ENCODE measurements at regions not wholly inside any gene's neighbourhood (a gene's known extent, or its start where the extent isn't known, plus 50 kb on each side); places are given as distances from the start of the nearest gene placed in this dataset.

- no peak for DNase-seq
Observed at GRCh38 chr4:160877087-160877790, 1286.6 kb downstream of the FSTL5 start.

GRCh38 chr4:160880180-160880579 lies 1283.6 kb downstream of the FSTL5 start:
- DNase-seq = no peak

- DNase-seq = no peak
Observed at GRCh38 chr4:160887668-160888067, 1276.1 kb downstream of the FSTL5 start.

GRCh38 chr4:160894128-160894527 lies 1269.7 kb downstream of the FSTL5 start:
- DNase-seq = no peak

GRCh38 chr4:160894809-160895208 lies 1269.0 kb downstream of the FSTL5 start:
- no peak for DNase-seq

GRCh38 chr4:160927311-160927710 lies 1236.5 kb downstream of the FSTL5 start:
- no peak for DNase-seq

GRCh38 chr4:160928482-160928881 lies 1235.3 kb downstream of the FSTL5 start:
- no peak for DNase-seq

GRCh38 chr4:160947653-160948052 lies 1216.1 kb downstream of the FSTL5 start:
- no peak for DNase-seq

- no peak for DNase-seq
Observed at GRCh38 chr4:160956875-160957274, 1206.9 kb downstream of the FSTL5 start.

- DNase-seq = no peak
Observed at GRCh38 chr4:160969925-160970324, 1193.9 kb downstream of the FSTL5 start.

- no peak for DNase-seq
Observed at GRCh38 chr4:160980091-160980490, 1183.7 kb downstream of the FSTL5 start.

- no peak for DNase-seq
Observed at GRCh38 chr4:160981083-160981482, 1182.7 kb downstream of the FSTL5 start.

- DNase-seq = no peak
Observed at GRCh38 chr4:160983035-160983434, 1180.8 kb downstream of the FSTL5 start.

GRCh38 chr4:161002386-161002785 lies 1161.4 kb downstream of the FSTL5 start:
- DNase-seq = no peak

- DNase-seq = no peak
Observed at GRCh38 chr4:161003418-161004057, 1160.3 kb downstream of the FSTL5 start.

GRCh38 chr4:161005746-161006145 lies 1158.1 kb downstream of the FSTL5 start:
- no peak for DNase-seq

GRCh38 chr4:161008527-161008926 lies 1155.3 kb downstream of the FSTL5 start:
- DNase-seq = no peak

- DNase-seq = no peak
Observed at GRCh38 chr4:161010227-161010626, 1153.6 kb downstream of the FSTL5 start.

Measured in suppressor macrophage treated with lipopolysaccharide for 4 hours (primary cell).